Ovary (tissue), 3 donors: ENCODE measurements at regions not wholly inside any gene's neighbourhood (a gene's known extent, or its start where the extent isn't known, plus 50 kb on each side); places are given as distances from the start of the nearest gene placed in this dataset.

Source experiments
- CTCF ChIP-seq, 3 donors: fragments of 450-650 bp in 2 of 3; fragments of 200-600 bp in 1 of 3; IDR thresholded peaks; one replicate each; pipeline versions ENCODE4 v1.5.1 to v1.8.0; 2016 to 2022; ENCODE audit warnings: antibody characterized with exemption in 3 of 3, mild to moderate bottlenecking in 1 of 3
- POLR2A ChIP-seq: fragments of 450-650 bp; IDR thresholded peaks from one replicate; pipeline ENCODE4 v1.6.1; 2017; ENCODE audit warnings: antibody characterized with exemption, mild to moderate bottlenecking, moderate library complexity
- donor health status: DM: no; HTN: no; CAD: no.

GRCh38 chr13:54194233-54195024 is 1165.8 kb downstream of the OLFM4 start:
- no peak for TF ChIP-seq POLR2A
- TF ChIP-seq CTCF (IDR thresholded peaks at IDR 0.05): no peak
